HEK293T (cell line): ENCODE measurements at regions not wholly inside any gene's neighbourhood (a gene's known extent, or its start where the extent isn't known, plus 50 kb on each side); places are given as distances from the start of the nearest gene placed in this dataset.

ENCODE experiments used
- ARNT ChIP-seq: fragments of 450-650 bp; IDR thresholded peaks from 2 replicates; pipeline ENCODE4 v1.6.1; 2017; ENCODE audit warnings: mild to moderate bottlenecking
- BHLHE40 ChIP-seq: fragments of 450-650 bp; IDR thresholded peaks from 2 replicates; pipeline ENCODE4 v1.6.1; 2016; ENCODE audit warnings: mild to moderate bottlenecking, moderate library complexity, borderline replicate concordance
- ELF4 ChIP-seq: fragments of 450-650 bp; IDR thresholded peaks from 2 replicates; pipeline ENCODE4 v1.6.1; 2017; ENCODE audit warnings: antibody characterized with exemption
- FOXA1 ChIP-seq: fragments of 450-650 bp; IDR thresholded peaks from 2 replicates; pipeline ENCODE4 v1.6.1; 2016; ENCODE audit warnings: mild to moderate bottlenecking
- FOXK2 ChIP-seq: fragments of 450-650 bp; IDR thresholded peaks from 2 replicates; pipeline ENCODE4 v1.6.1; 2016; ENCODE audit warnings: mild to moderate bottlenecking
- FOXM1 ChIP-seq: fragments of 450-650 bp; IDR thresholded peaks from 2 replicates; pipeline ENCODE4 v1.6.1; 2017; ENCODE audit warnings: mild to moderate bottlenecking, borderline replicate concordance
- HDGF ChIP-seq: fragments of 450-650 bp; IDR thresholded peaks from 2 replicates; pipeline ENCODE4 v1.6.1; 2017; ENCODE audit warnings: antibody characterized with exemption, borderline replicate concordance
- L3MBTL2 ChIP-seq: fragments of 450-650 bp; conservative IDR thresholded peaks from 2 replicates; pipeline ENCODE4 v1.6.1; 2016; ENCODE audit warnings: mild to moderate bottlenecking
- SP1 ChIP-seq: fragments of 450-650 bp; IDR thresholded peaks from 2 replicates; pipeline ENCODE4 v1.6.1; 2017
- TARDBP ChIP-seq: fragments of 450-650 bp; IDR thresholded peaks from 2 replicates; pipeline ENCODE4 v1.6.1; 2016
- ZNF384 ChIP-seq: fragments of 450-650 bp; IDR thresholded peaks from 2 replicates; pipeline ENCODE4 v1.6.1; 2016

- TF ChIP-seq HDGF (no peak), FOXK2 (no peak), ZNF384 (no peak), SP1 (no peak), ARNT (no peak), ELF4 (no peak), BHLHE40 (no peak), TARDBP (no peak), L3MBTL2 (no peak), FOXM1 (no peak), FOXA1 (no peak)
Observed at GRCh38 chr6:113594726-113595125, 262.4 kb upstream of the MARCKS start.
